Renal cortex interstitium (tissue), 11 donors: ENCODE measurements at regions not wholly inside any gene's neighbourhood (a gene's known extent, or its start where the extent isn't known, plus 50 kb on each side); places are given as distances from the start of the nearest gene placed in this dataset.
"Not testable (repeated sequence)": the region's sequence is repeated elsewhere in the genome, so short reads cannot be mapped to it uniquely, and the experiment has no call there.

ENCODE experiments used
- DNase-seq, 11 donors: peaks; one replicate each; pipeline ENCODE4 v3.0.0-alpha.2; 2013; ENCODE audit warnings: low read depth in 9 of 11, low spot score in 4 of 11; ENCODE audit errors: extremely low read depth in 1 of 11

GRCh38 chrX:37904833-37905232 is 57.5 kb upstream of the DYNLT3 start:
- no peak for DNase-seq

DNA sequence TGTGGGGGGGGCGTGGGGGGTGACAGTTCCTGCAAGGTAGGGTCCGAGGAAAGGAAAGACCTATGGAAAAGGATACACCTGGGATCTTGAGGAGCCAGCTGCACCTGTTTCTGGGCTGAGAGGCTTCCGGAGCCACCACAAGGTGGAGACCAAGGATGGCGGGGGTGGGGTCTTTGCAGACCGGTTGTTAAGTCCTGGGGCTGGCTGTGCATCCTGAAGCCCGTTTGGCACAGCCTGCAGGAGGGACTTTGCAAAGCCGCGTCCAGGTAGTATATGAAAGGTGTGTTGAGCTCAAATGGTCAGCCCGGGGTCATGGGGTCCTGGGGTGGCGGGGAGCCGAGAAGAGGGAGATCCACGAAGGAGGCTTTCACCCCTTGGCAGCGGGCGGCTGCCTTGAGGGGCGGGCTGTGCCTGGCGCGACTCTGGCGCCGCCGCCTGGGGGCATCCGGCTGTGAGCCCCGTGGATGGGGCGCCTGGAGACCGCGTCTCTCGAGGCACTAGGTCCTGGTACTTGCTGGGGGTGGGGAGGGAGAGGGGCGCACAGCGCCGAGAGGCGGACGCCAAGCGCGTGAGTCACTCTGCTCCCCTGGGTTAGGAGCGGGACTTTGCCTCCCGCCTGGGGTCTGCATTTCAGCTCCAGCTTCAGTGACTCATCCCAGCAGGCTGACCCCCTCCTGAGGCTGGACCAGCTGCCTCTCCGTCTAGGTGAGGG is 58.2 kb upstream of the DYNLT3 start:
- peak in 5 of 11 donors; percentile 4 to 29 (median 22) for DNase-seq

- DNase-seq, result no peak
These were observed 59.0 kb upstream of the DYNLT3 start for GRCh38 chrX:37906357-37906756.

GRCh38 chrX:37910186-37910585 is 62.8 kb upstream of the DYNLT3 start:
- no peak for DNase-seq

DNA sequence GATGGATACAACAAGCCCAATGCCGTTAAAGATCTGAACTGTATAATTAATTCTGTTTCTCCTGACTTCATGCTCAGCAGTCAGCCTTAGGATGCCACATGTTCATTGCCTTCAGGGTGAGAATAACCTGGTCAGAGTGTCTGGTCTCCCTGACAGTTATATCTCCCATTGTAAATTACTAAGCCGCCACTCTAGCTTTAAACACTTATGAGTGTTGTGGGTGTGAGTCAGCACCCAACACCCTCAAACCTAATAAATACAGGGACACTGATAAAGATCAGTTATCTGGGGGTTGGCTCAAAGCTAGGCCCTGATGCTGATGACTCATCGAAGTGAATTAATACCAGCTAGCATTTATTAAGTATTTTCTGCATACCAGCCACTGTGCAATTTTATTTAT is 64.9 kb upstream of the DYNLT3 start:
- DNase-seq, result no peak

- DNase-seq, result no peak
These were observed 65.4 kb upstream of the DYNLT3 start for GRCh38 chrX:37912777-37913176.

- DNase-seq, result no peak
These were observed 70.8 kb upstream of the DYNLT3 start for GRCh38 chrX:37918168-37918567.

DNA sequence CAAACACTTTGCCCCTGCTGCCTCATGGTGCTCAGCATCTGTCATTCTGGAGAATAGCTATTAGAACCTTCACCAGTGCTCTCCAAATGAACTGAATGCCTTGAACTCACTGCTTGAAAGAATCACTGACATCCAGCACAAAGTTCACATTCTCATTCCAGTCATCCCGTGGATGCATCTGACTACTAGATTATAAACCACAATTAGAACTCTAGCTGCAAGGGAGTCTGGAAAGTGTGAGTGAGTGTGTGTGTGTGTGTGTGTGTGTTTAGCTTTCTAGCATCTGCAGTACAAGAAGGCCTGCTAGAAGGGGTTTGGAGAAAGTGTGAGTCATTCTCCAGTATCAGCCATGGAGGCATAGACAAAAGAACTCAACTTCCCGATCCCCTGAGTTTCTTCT is 71.3 kb upstream of the DYNLT3 start:
- DNase-seq, result no peak

- DNase-seq, result no peak
These were observed 74.4 kb upstream of the DYNLT3 start for GRCh38 chrX:37921758-37922157.

- DNase-seq, result no peak
These were observed 75.6 kb upstream of the DYNLT3 start for GRCh38 chrX:37922928-37923327.

DNA sequence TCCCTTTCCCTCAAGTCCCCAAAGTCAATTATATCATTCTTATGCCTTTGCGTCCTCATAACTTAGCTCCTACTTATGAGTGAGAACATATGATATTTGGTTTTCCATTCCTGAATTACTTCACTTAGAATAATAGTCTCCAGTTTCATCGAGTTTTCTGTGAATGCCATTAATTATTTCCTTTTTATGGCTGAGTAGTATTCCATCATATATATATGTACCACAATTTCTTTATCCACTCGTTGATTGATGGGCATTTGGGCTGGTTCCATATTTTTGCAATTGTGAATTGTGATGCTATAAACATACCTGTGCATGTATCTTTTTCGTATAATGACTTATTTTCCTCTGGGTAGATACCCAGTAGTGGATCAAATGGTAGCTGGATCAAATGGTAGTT is 78.4 kb upstream of the DYNLT3 start:
- not testable (repeated sequence) for DNase-seq

DNA sequence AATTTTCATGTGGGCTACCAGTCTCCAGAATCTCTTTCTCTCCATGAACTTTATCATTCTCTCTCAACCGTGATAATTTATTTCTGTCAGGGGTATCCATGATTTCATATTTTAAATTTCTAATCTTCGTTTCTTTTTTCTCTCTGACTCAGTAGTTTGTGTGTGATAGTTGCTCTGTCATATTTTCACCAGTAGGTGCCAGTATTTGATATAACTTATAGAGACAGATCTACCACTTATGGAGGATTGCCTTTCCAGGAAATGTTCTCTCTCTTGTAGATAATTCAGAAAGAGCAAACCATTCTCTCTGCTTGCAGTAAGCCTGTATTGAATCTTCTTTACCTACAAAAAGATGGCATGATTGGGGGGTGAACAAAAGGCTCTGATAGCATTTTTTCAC is 79.3 kb upstream of the DYNLT3 start:
- DNase-seq, result peak in 5 of 11 donors; percentile 4 to 15 (median 13)

DNA sequence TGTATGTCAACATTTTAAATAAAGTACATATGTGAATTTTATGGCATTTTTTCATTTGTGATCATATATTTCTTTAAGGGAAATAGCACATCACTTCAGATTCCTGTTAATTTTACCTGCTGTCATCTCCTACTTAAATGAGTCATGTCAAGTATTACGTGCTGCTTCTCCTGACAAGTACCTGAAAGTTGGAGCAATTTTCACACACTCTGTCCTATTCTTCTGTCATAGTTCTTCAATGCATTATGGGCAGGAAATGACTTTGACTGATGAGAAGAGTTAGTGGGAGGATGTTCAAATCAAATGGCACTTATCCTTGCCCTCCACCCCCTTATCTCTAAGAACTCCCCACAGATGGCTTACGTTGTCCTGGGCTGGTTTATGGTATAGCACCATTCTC is 64.2 kb upstream of the SYTL5 start:
- DNase-seq, result no peak

GRCh38 chrX:37943554-37944344 is 62.6 kb upstream of the SYTL5 start:
- no peak for DNase-seq

GRCh38 chrX:37946197-37946596 is 60.2 kb upstream of the SYTL5 start:
- DNase-seq, result no peak

GRCh38 chrX:37955273-37955672 is 51.1 kb upstream of the SYTL5 start:
- no peak for DNase-seq

GRCh38 chrX:37956223-37956622 is 50.1 kb upstream of the SYTL5 start:
- DNase-seq, result no peak
